ENCODE measurements at regions not wholly inside any gene's neighbourhood (a gene's known extent, or its start where the extent isn't known, plus 50 kb on each side); places are given as distances from the start of the nearest gene placed in this dataset.

GRCh38 chr9:29981013-29981412 lies 2403.4 kb upstream of the ACO1 start:
- ChIA-PET CTCF (ENCODE audit: low intra/inter-chr PET ratio, low total read pairs) (no interaction called here), POLR2A (no interaction called here)
- no TSS peak for BruUV-seq (replicated peaks)
- DNase-seq (ENCODE audit: low spot score) (no peak), FAIRE-seq (no peak), ATAC-seq (no peak)
- intact Hi-C loops (cut with micrococcal nuclease; ENCODE audit: unreplicated experiment) (no loop called here), in situ Hi-C loops (cut with HindIII; ENCODE audit: extremely low pct_ligation_motif_present, low pct_unique_long_range_greater_than_20kb) (no loop called here)
- Histone ChIP-seq H2AFZ (ENCODE audit: low read length) (no peak overlapping the region), H3K9me3 (ENCODE audit: low read length) (no peaks in the 10 kb centered on the region), H3K27ac (ENCODE audit: extremely low read length, insufficient read depth, low read length) (no peak overlapping the region), H3K4me1 (ENCODE audit: insufficient read depth, low read length) (no peaks in the 10 kb centered on the region), H4K20me1 (ENCODE audit: insufficient read depth, low read length) (no peaks in the 10 kb centered on the region), H3K79me2 (ENCODE audit: insufficient read depth, low read length) (no peaks in the 10 kb centered on the region), H3K27me3 (ENCODE audit: control insufficient read depth in 1 of 2, insufficient read depth in 2 of 2, low read length in 2 of 2) (no peaks in the 10 kb centered on the region; a peak in 1 of 5 replicates), H3K9ac (ENCODE audit: insufficient read depth, low read depth, low read length) (no peak overlapping the region), H3K4me3 (replicated peaks in 1 of 3; ENCODE audit: insufficient read depth in 1 of 3, low read depth in 2 of 3, low read length in 3 of 3) (no peak overlapping the region), H3K4me2 (ENCODE audit: low read depth, low read length) (no peak overlapping the region), H3K36me3 (replicated peaks in 1 of 2; ENCODE audit: control insufficient read depth in 1 of 2, insufficient read depth in 2 of 2, low read length in 2 of 2) (no peaks in the 10 kb centered on the region)
- 2% methylated on average over 4 of the region's 4 CpGs for WGBS (ENCODE audit: low lambda C conversion rate)
- TF ChIP-seq POLR2AphosphoS5 (IDR thresholded peaks at IDR 0.05; ENCODE audit: low read depth, low read length) (no peak), NCOA5 (CRISPR knock-in tag; IDR thresholded peaks at IDR 0.05) (no peak)

- POLR2A ChIA-PET, result no interaction called here
- H3K4me1 ChIP-seq (ENCODE audit: insufficient read depth, low read length), result no peaks in the 10 kb centered on the region
- no peak for TF ChIP-seq MAFG (CRISPR knock-in tag; IDR thresholded peaks at IDR 0.05)
- BruUV-seq (replicated peaks), result no TSS peak
- no peak for ATAC-seq
- no peak overlapping the region for H3K9ac ChIP-seq (ENCODE audit: insufficient read depth, low read depth, low read length)
- H3K4me2 ChIP-seq (ENCODE audit: low read depth, low read length), result no peak overlapping the region
- FAIRE-seq, result no peak
- DNase-seq (ENCODE audit: low spot score), result no peak
- in situ Hi-C loops (cut with HindIII; ENCODE audit: extremely low pct_ligation_motif_present, low pct_unique_long_range_greater_than_20kb) (no loop called here), intact Hi-C loops (cut with micrococcal nuclease; ENCODE audit: unreplicated experiment) (no loop called here)
- CTCF ChIA-PET (ENCODE audit: low intra/inter-chr PET ratio, low total read pairs), result no interaction called here
- no peak overlapping the region for H3K4me3 ChIP-seq (replicated peaks in 1 of 3; ENCODE audit: insufficient read depth in 1 of 3, low read depth in 2 of 3, low read length in 3 of 3)
- no peaks in the 10 kb centered on the region for H3K27me3 ChIP-seq (ENCODE audit: control insufficient read depth in 1 of 2, insufficient read depth in 2 of 2, low read length in 2 of 2)
- no peaks in the 10 kb centered on the region for H3K79me2 ChIP-seq (ENCODE audit: insufficient read depth, low read length)
- no peaks in the 10 kb centered on the region for H3K9me3 ChIP-seq (ENCODE audit: low read length)
- H3K36me3 ChIP-seq (replicated peaks in 1 of 2; ENCODE audit: control insufficient read depth in 1 of 2, insufficient read depth in 2 of 2, low read length in 2 of 2), result no peaks in the 10 kb centered on the region
- H4K20me1 ChIP-seq (ENCODE audit: insufficient read depth, low read length), result no peaks in the 10 kb centered on the region
- no peak overlapping the region for H2AFZ ChIP-seq (ENCODE audit: low read length)
- H3K27ac ChIP-seq (ENCODE audit: extremely low read length, insufficient read depth, low read length), result no peak overlapping the region
Measured at GRCh38 chr9:29999645-30000044, 2384.8 kb upstream of the ACO1 start.

- no TSS peak for BruUV-seq (replicated peaks)
- no peaks in the 10 kb centered on the region for H3K79me2 ChIP-seq (ENCODE audit: insufficient read depth, low read length)
- no peaks in the 10 kb centered on the region for H3K9me3 ChIP-seq (ENCODE audit: low read length)
- ATAC-seq (no peak), FAIRE-seq (no peak), DNase-seq (ENCODE audit: low spot score) (no peak)
- H3K9ac ChIP-seq (ENCODE audit: insufficient read depth, low read depth, low read length), result no peak overlapping the region
- intact Hi-C loops (cut with micrococcal nuclease; ENCODE audit: unreplicated experiment) (no loop called here), in situ Hi-C loops (cut with HindIII; ENCODE audit: extremely low pct_ligation_motif_present, low pct_unique_long_range_greater_than_20kb) (no loop called here)
- no peak overlapping the region for H3K27ac ChIP-seq (ENCODE audit: extremely low read length, insufficient read depth, low read length)
- ChIA-PET CTCF (ENCODE audit: low intra/inter-chr PET ratio, low total read pairs) (no interaction called here), POLR2A (no interaction called here)
- H3K4me1 ChIP-seq (ENCODE audit: insufficient read depth, low read length), result no peaks in the 10 kb centered on the region
- H4K20me1 ChIP-seq (ENCODE audit: insufficient read depth, low read length), result no peaks in the 10 kb centered on the region
- no peak overlapping the region for H2AFZ ChIP-seq (ENCODE audit: low read length)
- H3K36me3 ChIP-seq (replicated peaks in 1 of 2; ENCODE audit: control insufficient read depth in 1 of 2, insufficient read depth in 2 of 2, low read length in 2 of 2), result no peaks in the 10 kb centered on the region
- no peaks in the 10 kb centered on the region for H3K27me3 ChIP-seq (ENCODE audit: control insufficient read depth in 1 of 2, insufficient read depth in 2 of 2, low read length in 2 of 2)
- WGBS (ENCODE audit: low lambda C conversion rate), result 1% methylated on average over 3 of the region's 3 CpGs
- no peak overlapping the region for H3K4me2 ChIP-seq (ENCODE audit: low read depth, low read length)
- H3K4me3 ChIP-seq (replicated peaks in 1 of 3; ENCODE audit: insufficient read depth in 1 of 3, low read depth in 2 of 3, low read length in 3 of 3), result no peak overlapping the region
- TF ChIP-seq POLR2AphosphoS5 (IDR thresholded peaks at IDR 0.05; ENCODE audit: low read depth, low read length) (no peak), SNAPC4 (CRISPR knock-in tag; IDR thresholded peaks at IDR 0.05) (no peak), ZNF441 (CRISPR knock-in tag; IDR thresholded peaks at IDR 0.05; ENCODE audit: borderline replicate concordance) (no peak)
Measured at GRCh38 chr9:30010691-30011090, 2373.8 kb upstream of the ACO1 start.
